Stimulated activated naive CD8-positive, alpha-beta T cell treated with anti-CD3 and anti-CD28 coated beads, Interleukin-15, amount 100 ng/mL, for 72 hours (primary cell): ENCODE measurements at regions not wholly inside any gene's neighbourhood (a gene's known extent, or its start where the extent isn't known, plus 50 kb on each side); places are given as distances from the start of the nearest gene placed in this dataset.

ENCODE experiments used
- ATAC-seq: fragments of 150-1000 bp; cut with Tn5 transposase; 2 replicates; pipeline ENCODE4 v1.10.0; 2021; ENCODE audit warnings: mild to moderate bottlenecking, moderate library complexity
- DNase-seq, 2 donors: peaks; one replicate each; pipeline ENCODE4 v3.0.0; 2021 to 2022
- H3K27ac Mint-ChIP-seq, 2 donors: one replicate each; pipeline ENCODE4 v1.8.0; 2022; ENCODE audit warnings: mild to moderate bottlenecking in 2 of 2, mixed read lengths in 2 of 2, moderate library complexity in 2 of 2
- H3K27me3 Mint-ChIP-seq: one replicate; pipeline ENCODE4 v1.8.0; 2022; ENCODE audit warnings: mixed read lengths
- H3K4me1 Mint-ChIP-seq: one replicate; pipeline ENCODE4 v1.8.0; 2022; ENCODE audit warnings: mild to moderate bottlenecking, mixed read lengths
- H3K4me3 Mint-ChIP-seq, 2 donors: one replicate each; pipeline ENCODE4 v1.8.0; 2022; ENCODE audit warnings: mild to moderate bottlenecking in 2 of 2, mixed read lengths in 2 of 2, moderate library complexity in 1 of 2
- H3K9me3 Mint-ChIP-seq, 2 donors: one replicate each; pipeline ENCODE4 v1.8.0; 2022; ENCODE audit warnings: mixed read lengths in 2 of 2

DNA sequence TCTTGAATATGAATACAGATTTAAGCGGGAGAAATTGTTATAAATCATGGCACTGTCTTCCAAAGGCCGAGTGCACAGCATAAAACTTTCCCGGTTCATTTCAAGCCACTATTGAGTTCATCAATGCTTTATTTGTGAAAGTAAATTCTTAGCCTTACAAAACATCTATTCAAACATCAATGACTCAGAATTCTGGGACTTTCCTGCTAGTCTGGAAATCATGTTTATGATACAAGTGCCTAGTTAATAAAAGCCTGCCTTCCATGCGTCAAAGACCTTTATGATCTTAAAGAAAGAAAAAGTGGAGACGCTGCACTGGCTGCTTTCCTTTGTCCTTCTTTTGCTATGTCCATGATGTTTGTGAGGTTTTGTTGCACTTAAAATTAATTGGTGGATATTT is 137.7 kb downstream of the SETD4 start:
- DNase-seq = no peak
- Mint-ChIP-seq H3K27me3 (peaks cover 25% of the 10 kb centered on the region), H3K27ac (no peak overlapping the region), H3K4me3 (no peak overlapping the region), H3K9me3 (peaks cover 0 to 8% of the 10 kb centered on the region in 2 donors), H3K4me1 (no peaks in the 10 kb centered on the region)
- ATAC-seq = no peak

DNA sequence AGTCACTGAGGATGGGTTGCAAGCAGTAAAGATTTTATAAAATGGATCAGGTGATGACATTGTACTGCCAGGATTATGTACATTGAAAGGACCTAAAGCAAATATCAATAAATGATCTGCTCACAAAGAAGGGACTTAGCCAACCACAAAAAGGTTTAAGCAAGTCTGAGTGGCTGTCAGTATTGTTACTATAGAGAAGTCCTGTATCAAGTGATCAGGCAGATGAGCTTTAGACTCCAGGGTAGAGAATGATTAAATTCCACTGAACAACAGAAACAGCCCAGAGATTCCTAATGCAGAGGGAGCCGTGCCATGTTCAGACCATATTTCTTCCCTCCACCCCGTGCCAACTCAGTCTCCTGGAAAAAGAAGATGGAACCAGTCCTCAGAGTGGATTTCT is 138.9 kb downstream of the SETD4 start:
- Mint-ChIP-seq H3K27ac (no peak overlapping the region), H3K4me3 (no peak overlapping the region), H3K4me1 (no peaks in the 10 kb centered on the region), H3K9me3 (peaks cover 0 to 8% of the 10 kb centered on the region in 2 donors), H3K27me3 (peaks cover 25% of the 10 kb centered on the region)
- no peak for DNase-seq
- no peak for ATAC-seq

DNA sequence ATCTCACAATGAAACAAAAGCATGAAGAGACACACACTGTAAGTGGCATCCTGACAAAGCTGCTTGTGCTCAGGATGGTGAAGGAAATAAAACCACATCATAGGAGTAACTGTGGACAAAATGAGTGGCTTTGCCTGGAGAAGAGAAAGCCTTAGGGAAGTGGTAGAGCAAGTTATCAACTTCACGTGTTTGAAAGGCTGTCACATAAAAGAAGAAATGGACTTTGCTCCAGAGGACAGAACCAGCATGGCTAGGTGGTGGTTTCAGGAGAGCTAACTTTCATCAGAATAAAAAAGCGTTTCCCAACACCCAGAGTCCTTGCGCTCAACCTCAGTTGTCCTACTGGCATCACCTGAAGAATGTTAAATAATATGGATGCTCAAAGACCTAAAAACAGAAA is 139.9 kb downstream of the SETD4 start:
- no peak overlapping the region for H3K4me3 Mint-ChIP-seq
- peaks cover 6 to 11% of the 10 kb centered on the region in 2 donors for H3K9me3 Mint-ChIP-seq
- H3K27ac Mint-ChIP-seq = no peak overlapping the region
- H3K4me1 Mint-ChIP-seq = no peaks in the 10 kb centered on the region
- H3K27me3 Mint-ChIP-seq = peaks cover 29% of the 10 kb centered on the region
- DNase-seq (no peak), ATAC-seq (no peak)

DNA sequence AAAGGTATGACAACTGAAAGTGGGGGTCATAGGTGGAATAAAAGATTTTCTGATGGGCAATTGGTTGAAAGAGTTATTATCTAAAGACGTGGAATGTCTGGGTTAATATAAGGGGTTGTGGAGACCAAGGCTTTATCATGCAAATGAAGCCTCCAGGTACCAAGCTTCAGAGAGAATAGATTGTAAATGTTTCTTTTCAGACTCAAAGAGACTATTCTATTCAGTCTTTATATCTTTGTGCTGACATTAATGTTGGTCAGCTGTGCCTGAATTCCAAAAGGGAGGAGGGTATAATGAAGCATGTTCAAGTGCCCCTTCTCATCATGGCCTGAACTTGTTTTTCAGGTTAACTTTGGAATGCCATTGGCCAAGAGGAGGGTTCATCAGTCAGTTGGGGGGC is 145.3 kb downstream of the SETD4 start:
- Mint-ChIP-seq H3K4me1 (no peaks in the 10 kb centered on the region), H3K27ac (no peak overlapping the region), H3K4me3 (no peak overlapping the region), H3K9me3 (peaks cover 8 to 20% of the 10 kb centered on the region in 2 donors), H3K27me3 (peaks cover 35% of the 10 kb centered on the region)
- no peak for DNase-seq
- ATAC-seq = no peak

DNA sequence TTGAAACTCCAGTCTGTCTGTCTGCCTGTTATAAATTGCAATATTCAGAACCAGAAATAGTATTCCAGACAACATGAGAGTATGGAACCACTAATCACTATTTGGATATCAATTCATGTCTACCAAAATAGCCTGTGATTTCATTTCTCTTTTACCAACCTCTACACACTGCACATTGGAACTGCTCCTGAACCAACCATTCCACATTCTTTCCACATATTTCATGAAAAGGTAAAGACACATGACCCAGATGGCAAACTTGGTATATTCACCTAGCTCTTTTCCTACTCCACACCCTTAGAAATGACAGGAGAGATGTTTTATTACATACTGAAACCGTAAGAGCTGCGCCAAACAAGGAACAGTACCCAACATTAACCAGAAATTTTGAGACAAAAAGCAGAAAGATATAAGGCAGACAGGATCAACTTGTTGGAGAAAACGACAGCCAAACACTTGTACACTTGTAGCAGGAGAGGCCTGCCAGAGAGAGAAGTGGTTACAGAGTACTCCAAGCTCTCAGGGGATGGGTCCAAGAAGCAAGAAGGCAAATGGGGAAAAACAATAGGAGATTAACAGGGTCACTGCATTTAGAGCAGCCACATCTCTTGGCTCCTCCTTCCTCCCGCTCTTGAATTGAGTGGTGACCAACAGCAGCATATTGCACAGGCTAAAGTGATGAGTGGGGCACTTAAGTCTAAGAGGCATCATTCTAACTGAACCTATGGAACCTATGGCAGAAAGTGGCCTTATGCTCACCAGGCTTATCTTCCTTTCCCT is 148.7 kb downstream of the SETD4 start:
- no peak overlapping the region for H3K27ac Mint-ChIP-seq
- ATAC-seq (no peak), DNase-seq (no peak)
- H3K9me3 Mint-ChIP-seq = peaks cover 8 to 12% of the 10 kb centered on the region in 2 donors
- H3K4me1 Mint-ChIP-seq = no peaks in the 10 kb centered on the region
- peaks cover 28% of the 10 kb centered on the region for H3K27me3 Mint-ChIP-seq
- no peak overlapping the region for H3K4me3 Mint-ChIP-seq

DNA sequence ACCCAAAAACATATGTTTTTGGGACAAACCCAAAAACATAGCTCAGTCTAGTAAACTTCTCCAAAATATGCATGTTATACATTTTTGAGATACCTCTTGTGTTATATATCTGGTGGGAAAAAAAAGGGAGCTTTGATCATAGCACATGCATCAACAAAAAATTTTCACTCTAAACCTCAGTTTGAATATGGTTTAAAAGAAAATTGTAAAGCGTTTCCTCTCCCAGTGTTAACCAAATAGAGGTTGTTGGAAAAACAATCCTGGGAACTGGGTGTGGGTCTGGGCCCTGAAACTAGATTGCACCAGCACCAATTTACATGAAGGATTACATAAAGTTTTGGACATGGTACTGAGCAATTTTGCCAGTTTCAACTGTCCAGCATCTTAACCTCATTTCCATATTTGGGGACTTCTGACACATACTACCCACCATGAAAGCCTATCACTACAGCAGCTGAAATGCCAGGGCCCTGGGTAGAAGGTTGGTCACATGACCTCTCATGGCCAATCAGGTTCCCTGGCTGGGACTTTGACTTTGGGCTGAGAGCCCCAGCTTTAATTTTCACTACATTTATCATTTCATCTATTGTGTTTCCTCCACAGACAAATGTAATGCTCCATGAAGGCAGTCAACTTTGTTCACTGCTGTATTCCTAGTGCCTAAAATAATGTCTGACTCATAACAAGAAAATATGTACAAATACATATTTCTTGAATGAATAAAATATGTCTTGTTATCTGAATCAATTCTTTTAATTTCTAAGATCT is 150.7 kb downstream of the SETD4 start:
- Mint-ChIP-seq H3K27me3 (peaks cover 16% of the 10 kb centered on the region), H3K27ac (no peak overlapping the region), H3K9me3 (peaks cover 0 to under 1% of the 10 kb centered on the region in 2 donors), H3K4me3 (no peak overlapping the region), H3K4me1 (no peaks in the 10 kb centered on the region)
- no peak for ATAC-seq
- no peak for DNase-seq

DNA sequence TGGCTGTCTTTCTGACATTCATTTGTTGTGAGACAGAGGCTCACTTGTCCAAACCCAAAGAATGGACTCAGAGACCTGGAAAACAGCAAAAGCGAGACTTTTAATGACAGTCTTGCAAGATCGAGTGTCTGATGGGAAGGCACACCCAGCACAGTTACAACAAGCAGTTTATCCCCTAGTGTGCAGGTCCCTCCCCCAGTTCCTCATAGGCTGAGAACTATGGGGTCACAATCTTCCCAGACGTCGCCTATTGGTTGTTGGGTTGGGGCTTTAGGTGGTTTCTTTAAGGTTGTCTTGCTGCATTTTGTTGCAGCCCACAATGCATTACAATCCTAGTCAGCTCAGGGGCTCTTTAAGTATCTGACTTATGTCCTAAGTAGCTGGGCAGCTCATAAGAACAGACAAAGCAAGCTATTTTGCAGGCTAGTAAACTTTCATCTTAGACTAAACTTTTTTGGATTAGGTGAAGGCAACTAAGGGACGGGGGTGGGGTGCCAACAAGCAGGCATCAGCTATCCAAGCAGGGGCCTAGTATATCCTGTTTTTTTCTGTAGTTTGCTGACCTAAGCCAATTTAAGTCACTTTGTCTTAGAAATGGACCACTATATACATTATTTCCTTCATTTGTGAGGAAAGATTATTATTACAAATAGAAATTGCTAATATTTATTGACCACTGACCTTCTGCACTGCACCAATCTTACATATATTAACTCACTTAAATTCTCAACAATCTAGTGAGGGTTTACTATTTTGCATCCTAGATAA is 151.8 kb downstream of the SETD4 start:
- no peak overlapping the region for H3K27ac Mint-ChIP-seq
- no peaks in the 10 kb centered on the region for H3K4me1 Mint-ChIP-seq
- DNase-seq (no peak), ATAC-seq (no peak)
- H3K4me3 Mint-ChIP-seq = no peak overlapping the region
- no peaks in the 10 kb centered on the region for H3K9me3 Mint-ChIP-seq
- peaks cover 13% of the 10 kb centered on the region for H3K27me3 Mint-ChIP-seq

DNA sequence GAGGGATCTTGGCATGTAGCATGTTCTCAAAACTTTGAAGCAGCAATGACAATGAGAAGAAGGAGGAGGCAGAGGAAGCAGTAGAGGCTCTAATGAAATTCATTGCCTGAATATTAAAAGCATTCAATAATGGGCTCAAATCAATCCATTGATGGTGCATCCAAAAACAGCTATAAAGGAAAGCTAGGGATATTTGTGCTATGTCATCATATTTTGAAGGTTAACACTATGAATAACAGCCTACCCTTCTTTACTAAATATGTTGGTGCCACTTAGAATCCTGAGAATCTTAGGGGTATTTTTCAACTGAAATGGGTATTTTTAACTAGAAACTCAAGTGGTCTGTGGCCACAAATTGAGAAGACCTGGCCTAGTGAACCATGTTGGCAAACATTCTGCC is 153.7 kb downstream of the SETD4 start:
- H3K27ac Mint-ChIP-seq = peak overlapping the region in 1 of 2 donors; percentile 76
- no peak overlapping the region for H3K4me3 Mint-ChIP-seq
- DNase-seq (no peak), ATAC-seq (no peak)
- H3K9me3 Mint-ChIP-seq = no peaks in the 10 kb centered on the region
- H3K4me1 Mint-ChIP-seq = no peaks in the 10 kb centered on the region
- no peaks in the 10 kb centered on the region for H3K27me3 Mint-ChIP-seq

DNA sequence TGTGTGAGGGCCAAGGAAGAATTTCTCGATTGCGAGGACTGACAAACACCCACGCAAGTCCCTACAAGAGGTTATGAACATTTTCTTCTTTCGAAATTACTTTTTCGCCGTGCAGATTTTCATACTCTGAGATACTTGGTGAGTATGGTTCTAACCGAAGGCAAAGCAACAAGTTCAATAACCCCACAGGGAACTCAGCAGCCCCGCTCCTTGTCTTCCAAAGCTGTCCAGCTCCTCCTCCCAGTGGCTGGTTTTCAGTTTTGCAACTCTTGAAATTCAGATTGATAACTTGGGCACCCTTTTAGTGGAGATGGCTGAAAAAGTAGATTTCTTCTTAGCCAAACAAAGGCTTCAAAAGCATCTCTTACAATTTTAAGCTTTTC is 154.4 kb downstream of the SETD4 start:
- ATAC-seq = no peak
- Mint-ChIP-seq H3K4me3 (no peak overlapping the region), H3K9me3 (no peaks in the 10 kb centered on the region), H3K4me1 (no peaks in the 10 kb centered on the region), H3K27ac (no peak overlapping the region), H3K27me3 (no peaks in the 10 kb centered on the region)
- no peak for DNase-seq

DNA sequence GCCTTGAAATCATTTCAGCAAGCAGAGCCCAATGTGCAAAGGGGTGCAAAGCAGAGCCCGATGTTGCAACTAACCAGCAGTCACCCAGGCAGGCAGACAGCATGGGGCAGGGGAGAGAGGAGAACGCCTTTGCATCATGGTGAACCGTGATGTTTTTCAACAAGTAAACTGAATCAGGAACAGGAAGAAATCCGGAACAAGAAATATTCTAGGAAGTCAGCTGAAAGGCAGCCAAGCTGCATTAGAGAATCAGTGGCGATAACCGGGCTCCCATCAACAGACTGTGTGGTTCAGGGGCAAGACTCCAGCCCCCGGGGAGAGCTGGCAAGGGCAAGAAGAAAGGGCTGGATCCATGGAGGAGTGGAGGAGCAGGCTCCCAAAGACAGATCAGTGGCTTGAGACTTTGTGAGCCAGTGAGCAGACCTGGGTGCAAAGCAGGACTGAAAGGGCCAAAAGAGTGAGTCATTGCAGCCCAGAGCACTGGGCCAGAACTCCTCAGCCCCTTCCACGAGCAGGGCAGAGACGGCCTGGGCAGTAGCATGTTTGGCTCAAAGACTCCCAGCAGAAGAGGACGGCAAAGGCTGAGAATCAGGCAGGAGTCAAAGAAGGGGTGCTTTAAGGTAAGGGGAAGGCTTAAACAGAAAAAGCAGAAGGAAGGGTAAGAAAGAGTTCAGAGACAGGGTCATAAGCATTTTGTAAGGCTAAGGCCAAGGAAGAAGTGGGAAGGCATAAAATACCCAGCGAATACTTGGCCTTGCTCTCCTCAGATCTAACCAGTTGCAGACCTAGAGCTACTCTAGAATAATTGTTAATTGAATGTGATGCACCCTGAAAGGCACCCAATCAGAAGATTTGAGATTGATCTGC is 155.0 kb downstream of the SETD4 start:
- Mint-ChIP-seq H3K27ac (no peak overlapping the region), H3K4me1 (no peaks in the 10 kb centered on the region), H3K4me3 (no peak overlapping the region)

DNA sequence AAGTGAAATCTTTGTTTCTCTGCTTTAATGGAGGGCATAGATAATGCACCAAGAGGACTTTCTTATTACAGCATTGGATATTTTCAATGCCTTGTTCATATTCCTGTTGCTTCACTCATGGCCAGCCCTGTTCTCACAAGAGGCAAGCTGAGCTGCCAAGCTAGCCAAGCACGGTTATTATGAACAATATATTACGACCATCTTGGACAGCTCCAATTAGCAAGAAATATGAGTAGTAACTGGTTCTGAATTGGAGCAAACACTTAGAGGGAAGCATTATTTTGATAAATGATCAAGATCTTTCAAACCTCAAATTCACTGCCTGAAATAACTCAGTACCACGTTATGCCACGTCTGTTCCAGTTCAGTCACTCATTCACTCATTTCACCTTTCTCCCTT is 159.8 kb downstream of the SETD4 start:
- H3K27me3 Mint-ChIP-seq = peaks cover 8% of the 10 kb centered on the region
- DNase-seq = no peak
- H3K27ac Mint-ChIP-seq = no peak overlapping the region
- H3K4me1 Mint-ChIP-seq = no peaks in the 10 kb centered on the region
- H3K4me3 Mint-ChIP-seq = no peak overlapping the region
- ATAC-seq = no peak
- no peaks in the 10 kb centered on the region for H3K9me3 Mint-ChIP-seq

More for the DNA sequence above, 155.0 kb downstream of the SETD4 start:
- DNase-seq = no peak
- ATAC-seq = no peak
- Mint-ChIP-seq H3K9me3 (no peaks in the 10 kb centered on the region), H3K27me3 (no peaks in the 10 kb centered on the region)

DNA sequence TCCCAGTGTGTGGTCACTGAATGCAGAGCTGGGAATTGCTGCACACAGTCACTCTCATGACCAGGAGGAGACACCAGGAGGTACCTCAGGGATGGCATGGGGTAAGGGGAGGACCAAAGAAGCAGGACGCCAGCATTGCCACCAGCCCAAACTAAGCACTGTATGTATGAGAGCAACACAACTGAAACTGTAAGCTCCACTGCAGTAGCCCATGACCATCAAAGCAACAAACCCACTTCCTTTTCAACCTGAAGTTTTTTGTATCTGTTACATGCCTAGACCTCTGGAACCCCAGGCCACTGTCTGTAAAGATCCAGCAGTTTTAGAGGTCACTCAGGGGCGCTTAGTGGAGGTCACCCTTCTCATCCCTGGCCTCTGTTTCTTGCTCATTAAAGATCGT is 164.3 kb downstream of the SETD4 start:
- H3K9me3 Mint-ChIP-seq = no peaks in the 10 kb centered on the region
- no peak overlapping the region for H3K4me3 Mint-ChIP-seq
- DNase-seq (no peak), ATAC-seq (no peak)
- H3K27me3 Mint-ChIP-seq = peaks cover 16% of the 10 kb centered on the region
- H3K4me1 Mint-ChIP-seq = no peaks in the 10 kb centered on the region
- H3K27ac Mint-ChIP-seq = no peak overlapping the region

DNA sequence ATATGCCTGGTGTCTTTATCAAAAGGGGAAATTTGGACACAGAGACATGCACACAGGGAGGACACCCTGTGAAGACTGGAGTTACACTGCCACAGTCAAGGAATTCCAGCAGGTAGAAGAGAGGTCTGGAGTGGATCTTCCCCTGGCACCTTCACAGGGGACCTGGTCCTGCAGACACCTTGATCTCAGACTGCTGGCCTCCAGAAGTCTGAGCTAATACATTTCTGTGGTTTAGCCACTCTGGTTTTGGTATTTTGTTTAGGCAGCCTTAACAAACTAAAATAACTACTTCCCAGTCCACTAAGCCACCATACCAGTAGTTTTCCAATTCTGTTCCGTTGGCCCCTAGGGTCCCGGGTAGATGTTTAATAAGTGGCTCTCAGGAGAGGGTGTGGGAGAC is 164.7 kb downstream of the SETD4 start:
- Mint-ChIP-seq H3K4me3 (no peak overlapping the region), H3K4me1 (no peaks in the 10 kb centered on the region), H3K27ac (no peak overlapping the region), H3K9me3 (no peaks in the 10 kb centered on the region), H3K27me3 (peaks cover 16% of the 10 kb centered on the region)
- no peak for ATAC-seq
- no peak for DNase-seq

DNA sequence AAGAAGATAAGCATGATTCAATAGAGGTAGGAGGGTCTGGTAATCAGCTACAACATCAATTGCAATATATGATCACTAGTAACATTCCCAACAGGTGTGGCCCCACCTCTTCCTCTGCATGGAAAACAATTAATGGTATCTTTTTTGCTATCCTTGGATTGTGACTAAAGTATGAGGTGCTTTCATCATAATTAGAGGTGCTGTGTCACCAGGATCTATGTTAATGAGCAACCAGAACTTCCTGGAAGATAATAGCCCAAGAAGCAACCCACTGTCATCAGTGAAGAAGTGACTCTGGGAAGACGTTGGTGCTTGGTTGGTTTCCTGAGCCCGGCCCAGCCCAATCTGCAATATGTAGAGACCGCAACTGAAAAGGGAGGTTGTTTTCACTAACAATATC is 167.2 kb downstream of the SETD4 start:
- DNase-seq = no peak
- H3K27ac Mint-ChIP-seq = no peak overlapping the region
- no peaks in the 10 kb centered on the region for H3K4me1 Mint-ChIP-seq
- no peak overlapping the region for H3K4me3 Mint-ChIP-seq
- ATAC-seq = no peak
- no peaks in the 10 kb centered on the region for H3K9me3 Mint-ChIP-seq
- H3K27me3 Mint-ChIP-seq = peaks cover 16% of the 10 kb centered on the region

DNA sequence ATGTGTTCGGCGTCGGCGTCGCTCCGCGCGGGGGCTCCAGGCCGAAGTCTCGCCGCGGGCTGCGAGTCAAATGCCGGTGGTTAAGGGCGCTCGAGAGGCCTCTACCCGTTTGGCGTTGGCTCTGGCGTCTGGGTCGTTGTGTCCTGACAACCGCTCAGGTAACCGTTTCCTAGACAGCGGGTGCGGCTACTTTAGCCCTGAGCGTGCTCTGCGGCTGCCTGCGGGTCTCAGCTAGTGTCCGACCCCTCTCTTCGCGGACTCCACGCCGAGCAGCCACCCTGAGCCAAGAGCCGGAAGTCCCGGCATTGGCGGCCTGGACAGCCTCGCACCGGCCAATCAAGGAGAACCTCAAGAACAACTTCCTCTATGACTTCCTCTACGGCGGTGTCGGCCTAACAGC is 173.4 kb downstream of the SETD4 start:
- Mint-ChIP-seq H3K4me3 (no peak overlapping the region), H3K9me3 (no peaks in the 10 kb centered on the region), H3K27ac (no peak overlapping the region), H3K4me1 (no peaks in the 10 kb centered on the region), H3K27me3 (peaks cover 20% of the 10 kb centered on the region)
- no peak for ATAC-seq
- DNase-seq = no peak
